ENCODE measurements at regions not wholly inside any gene's neighbourhood (a gene's known extent, or its start where the extent isn't known, plus 50 kb on each side); places are given as distances from the start of the nearest gene placed in this dataset.

DNA sequence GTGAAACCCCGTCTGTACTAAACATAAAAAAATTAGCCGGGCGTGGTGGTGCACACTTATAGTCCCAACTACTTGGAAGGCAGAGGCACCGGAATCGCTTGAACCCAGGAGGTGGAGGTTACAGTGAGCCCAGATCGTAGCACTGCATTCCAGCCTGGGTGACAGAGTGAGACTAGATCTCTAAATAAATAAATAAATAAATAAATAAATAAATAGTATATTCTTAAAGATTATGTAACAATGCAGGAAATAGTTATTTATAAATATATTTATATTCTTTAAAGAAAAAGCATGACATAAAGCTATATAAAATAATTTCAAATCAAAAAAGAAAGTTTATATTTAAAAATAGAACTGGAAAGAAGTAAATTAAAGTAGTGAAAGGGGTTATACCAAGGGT, 76.4 kb downstream of the MBL2 start:
- H3K4me3 ChIP-seq = no peak overlapping the region
- H3K4me1 ChIP-seq = no peaks in the 10 kb centered on the region
- H3K27ac ChIP-seq = no peak overlapping the region
- H3K27me3 ChIP-seq = no peaks in the 10 kb centered on the region
- H3K9me3 ChIP-seq = peaks cover 0 to 6% (median 0%) of the 10 kb centered on the region in 12 donors
- intact Hi-C loops (cut with DNase I) = no loop called here
- H3K36me3 ChIP-seq = no peaks in the 10 kb centered on the region
- 92 to 96% (median 94%) methylated on average over 6 of the region's 6 CpGs for WGBS, 4 donors
- ATAC-seq (no peak), DNase-seq (no peak)
- TF ChIP-seq POLR2A (IDR thresholded peaks at IDR 0.05) = no peak
- TF ChIP-seq, protein P1, sequence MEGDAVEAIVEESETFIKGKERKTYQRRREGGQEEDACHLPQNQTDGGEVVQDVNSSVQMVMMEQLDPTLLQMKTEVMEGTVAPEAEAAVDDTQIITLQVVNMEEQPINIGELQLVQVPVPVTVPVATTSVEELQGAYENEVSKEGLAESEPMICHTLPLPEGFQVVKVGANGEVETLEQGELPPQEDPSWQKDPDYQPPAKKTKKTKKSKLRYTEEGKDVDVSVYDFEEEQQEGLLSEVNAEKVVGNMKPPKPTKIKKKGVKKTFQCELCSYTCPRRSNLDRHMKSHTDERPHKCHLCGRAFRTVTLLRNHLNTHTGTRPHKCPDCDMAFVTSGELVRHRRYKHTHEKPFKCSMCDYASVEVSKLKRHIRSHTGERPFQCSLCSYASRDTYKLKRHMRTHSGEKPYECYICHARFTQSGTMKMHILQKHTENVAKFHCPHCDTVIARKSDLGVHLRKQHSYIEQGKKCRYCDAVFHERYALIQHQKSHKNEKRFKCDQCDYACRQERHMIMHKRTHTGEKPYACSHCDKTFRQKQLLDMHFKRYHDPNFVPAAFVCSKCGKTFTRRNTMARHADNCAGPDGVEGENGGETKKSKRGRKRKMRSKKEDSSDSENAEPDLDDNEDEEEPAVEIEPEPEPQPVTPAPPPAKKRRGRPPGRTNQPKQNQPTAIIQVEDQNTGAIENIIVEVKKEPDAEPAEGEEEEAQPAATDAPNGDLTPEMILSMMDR (IDR thresholded peaks at IDR 0.05) = no peak

DNA sequence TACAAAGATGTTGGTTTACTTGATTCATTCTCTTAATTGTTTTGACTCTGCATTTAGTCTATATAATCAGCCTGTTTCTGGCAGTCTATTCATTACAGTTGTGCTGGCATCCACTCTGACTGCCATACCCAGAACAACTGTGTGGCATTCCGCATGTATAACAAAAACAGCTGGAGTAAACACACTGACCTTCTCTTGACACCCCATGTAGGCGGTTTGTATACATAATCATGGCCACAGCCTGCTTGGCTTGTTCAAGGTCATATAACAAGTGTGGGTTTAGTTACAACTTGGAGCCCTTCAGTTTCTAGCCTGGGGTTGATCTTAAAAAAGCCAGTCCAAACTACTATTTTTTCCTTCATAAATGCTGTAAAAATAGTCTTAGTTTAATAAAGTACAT, 70.9 kb downstream of the MBL2 start:
- Histone ChIP-seq H3K27me3 (no peaks in the 10 kb centered on the region), H3K4me1 (no peaks in the 10 kb centered on the region), H3K27ac (no peak overlapping the region), H3K4me3 (no peak overlapping the region), H3K36me3 (no peaks in the 10 kb centered on the region), H3K9me3 (no peaks in the 10 kb centered on the region)
- intact Hi-C loops (cut with DNase I) = no loop called here
- TF ChIP-seq, protein P1 (IDR thresholded peaks at IDR 0.05) = no peak
- TF ChIP-seq POLR2A (IDR thresholded peaks at IDR 0.05) = no peak
- WGBS, 4 donors = 67 to 80% (median 74%) methylated on average over 2 of the region's 2 CpGs
- no peak for ATAC-seq
- no peak for DNase-seq

DNA sequence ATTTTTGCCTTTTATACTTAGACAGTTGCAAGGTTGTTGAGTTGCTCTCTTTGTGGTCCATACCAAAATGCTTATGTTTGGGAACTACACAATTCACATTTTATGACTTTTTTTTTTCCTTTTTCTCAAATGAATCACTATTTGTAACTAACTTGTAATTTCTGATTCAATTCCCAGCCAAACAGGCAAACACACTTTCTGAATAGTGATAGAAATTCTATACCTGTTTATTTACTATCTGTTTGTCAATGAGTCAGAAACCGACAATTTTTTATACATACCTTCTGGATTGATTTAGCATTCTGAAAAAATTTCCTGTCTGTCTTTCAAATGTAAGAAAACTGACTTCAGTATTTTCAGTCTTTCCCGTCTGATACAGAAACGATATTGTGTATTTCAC, 69.1 kb downstream of the MBL2 start:
- DNase-seq (no peak), ATAC-seq (no peak)
- no peak overlapping the region for H3K4me3 ChIP-seq
- H3K36me3 ChIP-seq = no peaks in the 10 kb centered on the region
- H3K4me1 ChIP-seq = no peaks in the 10 kb centered on the region
- H3K27me3 ChIP-seq = no peaks in the 10 kb centered on the region
- intact Hi-C loops (cut with DNase I) = no loop called here
- H3K27ac ChIP-seq = no peak overlapping the region
- TF ChIP-seq POLR2A (IDR thresholded peaks at IDR 0.05) = no peak
- TF ChIP-seq, protein P1 (IDR thresholded peaks at IDR 0.05) = no peak
- no peaks in the 10 kb centered on the region for H3K9me3 ChIP-seq
- 68 to 75% (median 69%) methylated on average over 3 of the region's 3 CpGs for WGBS, 4 donors

DNA sequence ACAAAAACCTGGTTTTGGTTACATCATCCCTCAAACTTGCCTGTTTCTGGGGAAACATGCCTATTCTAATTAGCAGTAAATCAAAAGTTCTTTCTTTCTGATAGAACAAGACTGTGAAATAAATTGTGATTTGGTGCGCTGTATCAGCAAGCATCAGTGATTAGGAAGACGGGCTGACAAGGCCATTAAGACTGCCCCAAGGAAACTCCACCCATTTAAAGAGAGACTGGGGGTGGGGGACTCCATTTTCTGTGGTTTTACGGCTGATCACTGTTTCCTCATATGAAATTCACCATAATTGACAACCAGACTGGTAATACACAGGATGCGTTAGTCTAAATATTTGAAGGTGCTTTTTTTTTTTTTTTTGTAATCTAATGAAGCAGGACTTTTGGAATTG, 68.7 kb downstream of the MBL2 start:
- no peaks in the 10 kb centered on the region for H3K9me3 ChIP-seq
- no peak overlapping the region for H3K27ac ChIP-seq
- H3K4me1 ChIP-seq = no peaks in the 10 kb centered on the region
- TF ChIP-seq, protein P1 (IDR thresholded peaks at IDR 0.05) = no peak
- no peak for TF ChIP-seq POLR2A (IDR thresholded peaks at IDR 0.05)
- intact Hi-C loops (cut with DNase I) = no loop called here
- H3K27me3 ChIP-seq = no peaks in the 10 kb centered on the region
- 44 to 52% (median 50%) methylated on average over 4 of the region's 4 CpGs for WGBS, 4 donors
- no peak for DNase-seq
- no peak overlapping the region for H3K4me3 ChIP-seq
- no peaks in the 10 kb centered on the region for H3K36me3 ChIP-seq
- ATAC-seq = no peak
